SKM-1 treated with dmso at 0.1 percent for 144 hours (cell line): ENCODE measurements at regions not wholly inside any gene's neighbourhood (a gene's known extent, or its start where the extent isn't known, plus 50 kb on each side); places are given as distances from the start of the nearest gene placed in this dataset.
"Not testable (repeated sequence)": the region's sequence is repeated elsewhere in the genome, so short reads cannot be mapped to it uniquely, and the experiment has no call there.

Source experiments
- DNase-seq: peaks from one replicate; lab custom pipeline; 2025; ENCODE audit not compliant: unreplicated experiment; lab: John Stamatoyannopoulos, UW

- DNase-seq, result no peak
These were observed 1104.6 kb downstream of the OTOL1 start for GRCh38 chr3:162601101-162601670.

- DNase-seq, result no peak
These were observed 1106.0 kb downstream of the OTOL1 start for GRCh38 chr3:162602619-162603018.

GRCh38 chr3:162605651-162606204 lies 1109.1 kb downstream of the OTOL1 start:
- no peak for DNase-seq

GRCh38 chr3:162610261-162610660 lies 1113.7 kb downstream of the OTOL1 start:
- no peak for DNase-seq

- DNase-seq, result no peak
These were observed 1116.4 kb downstream of the OTOL1 start for GRCh38 chr3:162612991-162613390.

GRCh38 chr3:162626172-162626571 lies 1129.6 kb downstream of the OTOL1 start:
- DNase-seq, result no peak

GRCh38 chr3:162628531-162628930 lies 1131.9 kb downstream of the OTOL1 start:
- no peak for DNase-seq

- no peak for DNase-seq
These were observed 1132.8 kb downstream of the OTOL1 start for GRCh38 chr3:162629372-162629771.

GRCh38 chr3:162632672-162633071 lies 1136.1 kb downstream of the OTOL1 start:
- no peak for DNase-seq

GRCh38 chr3:162640208-162640607 lies 1143.6 kb downstream of the OTOL1 start:
- DNase-seq, result not testable (repeated sequence)

- DNase-seq, result no peak
These were observed 1144.7 kb downstream of the OTOL1 start for GRCh38 chr3:162641317-162641716.

GRCh38 chr3:162641907-162642306 lies 1145.3 kb downstream of the OTOL1 start:
- no peak for DNase-seq

GRCh38 chr3:162643245-162643644 lies 1146.6 kb downstream of the OTOL1 start:
- DNase-seq, result peak; percentile 25

- DNase-seq, result no peak
These were observed 1150.7 kb downstream of the OTOL1 start for GRCh38 chr3:162647321-162647720.

- DNase-seq, result no peak
These were observed 1161.4 kb downstream of the OTOL1 start for GRCh38 chr3:162658003-162658402.

- DNase-seq, result no peak
These were observed 1169.2 kb downstream of the OTOL1 start for GRCh38 chr3:162665684-162666391.

GRCh38 chr3:162666835-162667234 lies 1170.2 kb downstream of the OTOL1 start:
- DNase-seq, result no peak

- no peak for DNase-seq
These were observed 1173.6 kb downstream of the OTOL1 start for GRCh38 chr3:162670181-162670580.

- DNase-seq, result no peak
These were observed 1180.9 kb downstream of the OTOL1 start for GRCh38 chr3:162677475-162677874.

GRCh38 chr3:162678941-162679340 lies 1182.3 kb downstream of the OTOL1 start:
- no peak for DNase-seq

GRCh38 chr3:162684260-162684659 lies 1187.7 kb downstream of the OTOL1 start:
- DNase-seq, result no peak

- DNase-seq, result no peak
These were observed 1202.7 kb downstream of the OTOL1 start for GRCh38 chr3:162699291-162699690.

GRCh38 chr3:162701211-162701610 lies 1204.6 kb downstream of the OTOL1 start:
- no peak for DNase-seq
